ENCODE measurements at regions not wholly inside any gene's neighbourhood (a gene's known extent, or its start where the extent isn't known, plus 50 kb on each side); places are given as distances from the start of the nearest gene placed in this dataset.
A peak's percentile ranks its signal among the peaks of the same experiment; 100 is the strongest.

DNA sequence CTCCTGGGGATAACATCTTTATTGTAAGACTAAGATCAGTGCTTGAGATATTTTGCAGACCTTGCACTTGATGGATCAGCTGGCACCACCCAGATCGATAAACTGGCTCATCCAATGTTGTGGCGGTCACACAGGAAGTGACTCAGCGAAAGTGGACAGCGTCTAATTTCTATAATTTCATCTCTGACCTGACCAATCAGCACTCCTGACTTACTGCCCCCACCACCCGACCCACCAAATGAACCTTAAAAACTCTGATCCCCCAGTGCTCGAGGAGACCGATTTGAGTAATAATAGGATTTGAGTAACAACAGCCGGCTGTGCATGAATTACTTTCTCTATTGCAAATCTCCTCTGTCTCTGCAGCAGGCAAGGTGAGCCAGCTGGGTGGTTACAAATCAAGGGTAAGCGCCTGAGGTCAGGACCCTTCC, 62.7 kb upstream of the RNU6-1 start:
- H3K36me3 Mint-ChIP-seq = peaks cover 4% of the 10 kb centered on the region
- H3K79me2 ChIP-seq (ENCODE audit: low read depth) = no peaks in the 10 kb centered on the region
- no peaks in the 10 kb centered on the region for H3K36me3 ChIP-seq
- H3K27ac ChIP-seq = no peak overlapping the region
- peaks cover 4% of the 10 kb centered on the region for H3K9me3 ChIP-seq (ENCODE audit: low read depth)
- no peaks in the 10 kb centered on the region for H4K20me1 ChIP-seq (ENCODE audit: low read depth)
- no peak overlapping the region for H3K4me3 ChIP-seq
- no peaks in the 10 kb centered on the region for H3F3A ChIP-seq (ENCODE audit: low read depth)
- H3K4me1 ChIP-seq = peaks cover 3% of the 10 kb centered on the region
- DNase-seq (ENCODE audit: low spot score) = no peak
- peaks cover 32% of the 10 kb centered on the region for H3K9me3 Mint-ChIP-seq
- H3K4me3 Mint-ChIP-seq = no peak overlapping the region
- H3K4me2 ChIP-seq = no peak overlapping the region
- H3K27me3 ChIP-seq = no peaks in the 10 kb centered on the region
- TF ChIP-seq EZH2 (IDR thresholded peaks at IDR 0.05) (no peak), EZH2phosphoT487 (IDR thresholded peaks at IDR 0.05) (no peak), CTCF (IDR thresholded peaks at IDR 0.05) (no peak)
- peaks cover 9% of the 10 kb centered on the region for H3K4me1 Mint-ChIP-seq
- no peak overlapping the region for H2AFZ ChIP-seq (replicated peaks)
- no peak overlapping the region for H3K9ac ChIP-seq
- H3K27me3 Mint-ChIP-seq (ENCODE audit: insufficient read depth, low read depth) = peaks cover 4% of the 10 kb centered on the region
- H3K27ac Mint-ChIP-seq = peak overlapping the region; percentile 80

GRCh38 chr15:67903708-67904107, 63.9 kb upstream of the RNU6-1 start:
- Histone ChIP-seq H3F3A (ENCODE audit: low read depth) (no peaks in the 10 kb centered on the region), H3K9ac (no peak overlapping the region), H3K4me1 (no peaks in the 10 kb centered on the region), H2AFZ (replicated peaks) (no peak overlapping the region), H4K20me1 (ENCODE audit: low read depth) (no peaks in the 10 kb centered on the region), H3K9me3 (ENCODE audit: low read depth) (peaks cover 4% of the 10 kb centered on the region), H3K27ac (no peak overlapping the region), H3K27me3 (no peaks in the 10 kb centered on the region), H3K36me3 (no peaks in the 10 kb centered on the region), H3K79me2 (ENCODE audit: low read depth) (no peaks in the 10 kb centered on the region), H3K4me2 (no peak overlapping the region), H3K4me3 (no peak overlapping the region)
- DNase-seq (ENCODE audit: low spot score) = no peak
- Mint-ChIP-seq H3K4me3 (no peak overlapping the region), H3K36me3 (peaks cover 4% of the 10 kb centered on the region), H3K4me1 (peaks cover 8% of the 10 kb centered on the region), H3K27me3 (ENCODE audit: insufficient read depth, low read depth) (peaks cover 4% of the 10 kb centered on the region), H3K9me3 (peaks cover 31% of the 10 kb centered on the region), H3K27ac (no peak overlapping the region)
- TF ChIP-seq CTCF (IDR thresholded peaks at IDR 0.05) (no peak), EZH2phosphoT487 (IDR thresholded peaks at IDR 0.05) (no peak)

DNA sequence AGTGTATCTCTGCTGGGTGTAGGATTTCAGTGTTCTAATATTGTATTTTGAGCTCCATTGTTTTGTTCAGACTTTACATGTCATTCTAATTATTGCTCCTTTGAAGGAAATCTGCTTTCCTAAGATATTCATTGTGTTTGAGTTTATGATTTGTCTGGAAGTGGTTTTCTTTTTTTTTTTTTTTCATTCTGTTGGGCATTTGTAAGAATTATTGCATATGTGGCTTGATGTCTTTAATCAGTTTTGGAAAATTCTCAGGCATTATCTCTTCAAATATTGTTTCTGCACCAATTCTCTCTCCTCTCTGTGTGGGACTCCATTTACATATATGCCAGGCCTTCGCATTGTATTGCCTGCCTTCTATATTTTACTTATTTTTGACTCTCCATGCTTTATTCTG, 65.8 kb upstream of the RNU6-1 start:
- no peak for TF ChIP-seq CTCF (IDR thresholded peaks at IDR 0.05)
- TF ChIP-seq EZH2 (IDR thresholded peaks at IDR 0.05) = no peak
- no peak for TF ChIP-seq EZH2phosphoT487 (IDR thresholded peaks at IDR 0.05)
- Histone ChIP-seq H3K9me3 (ENCODE audit: low read depth) (peaks cover 12% of the 10 kb centered on the region), H3K36me3 (no peaks in the 10 kb centered on the region), H4K20me1 (ENCODE audit: low read depth) (no peaks in the 10 kb centered on the region), H3K27me3 (no peaks in the 10 kb centered on the region), H3K4me2 (no peak overlapping the region), H2AFZ (replicated peaks) (no peak overlapping the region), H3K27ac (no peak overlapping the region), H3F3A (ENCODE audit: low read depth) (no peaks in the 10 kb centered on the region), H3K79me2 (ENCODE audit: low read depth) (no peaks in the 10 kb centered on the region), H3K9ac (no peak overlapping the region), H3K4me1 (no peaks in the 10 kb centered on the region), H3K4me3 (no peak overlapping the region)
- Mint-ChIP-seq H3K27me3 (ENCODE audit: insufficient read depth, low read depth) (peaks cover 4% of the 10 kb centered on the region), H3K4me3 (no peak overlapping the region), H3K9me3 (peaks cover 43% of the 10 kb centered on the region), H3K4me1 (peaks cover 8% of the 10 kb centered on the region), H3K36me3 (peaks cover 6% of the 10 kb centered on the region), H3K27ac (no peak overlapping the region)
- DNase-seq (ENCODE audit: low spot score) = no peak
